ENCODE measurements at regions not wholly inside any gene's neighbourhood (a gene's known extent, or its start where the extent isn't known, plus 50 kb on each side); places are given as distances from the start of the nearest gene placed in this dataset.

DNA sequence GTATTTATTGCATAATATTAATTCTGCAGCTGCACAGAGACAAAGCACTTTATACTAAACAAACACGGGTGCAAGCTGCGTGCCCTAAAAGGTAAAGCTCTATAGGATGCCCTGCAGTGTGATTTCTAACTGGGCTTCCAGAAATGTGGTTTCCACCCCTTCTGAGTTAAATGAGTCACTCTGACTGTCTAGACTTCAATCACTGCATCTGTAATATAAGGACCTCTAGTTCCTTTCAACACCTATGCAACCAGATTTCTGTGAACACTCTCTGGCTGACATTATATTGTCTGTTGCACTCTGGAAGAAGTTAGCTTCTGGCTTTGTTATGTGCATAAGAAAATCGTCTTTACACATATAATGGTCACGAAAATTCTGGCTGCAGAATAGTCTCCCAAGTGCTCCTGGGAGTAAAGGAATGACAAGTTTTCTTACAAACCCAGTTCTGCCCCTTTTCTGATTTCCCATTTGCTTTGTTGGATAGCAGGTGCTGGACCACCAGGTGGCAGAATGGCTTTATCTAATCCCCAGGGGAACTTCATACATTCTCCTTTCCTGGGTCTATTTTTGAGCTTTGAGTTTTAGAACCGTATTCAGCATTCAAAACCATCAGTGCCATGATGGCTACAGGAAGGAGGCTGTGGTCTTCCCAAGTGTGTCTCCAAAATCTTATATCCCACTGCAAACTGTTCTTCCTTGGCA, 842.2 kb downstream of the STIM2 start:
- TF ChIP-seq, protein P1, sequence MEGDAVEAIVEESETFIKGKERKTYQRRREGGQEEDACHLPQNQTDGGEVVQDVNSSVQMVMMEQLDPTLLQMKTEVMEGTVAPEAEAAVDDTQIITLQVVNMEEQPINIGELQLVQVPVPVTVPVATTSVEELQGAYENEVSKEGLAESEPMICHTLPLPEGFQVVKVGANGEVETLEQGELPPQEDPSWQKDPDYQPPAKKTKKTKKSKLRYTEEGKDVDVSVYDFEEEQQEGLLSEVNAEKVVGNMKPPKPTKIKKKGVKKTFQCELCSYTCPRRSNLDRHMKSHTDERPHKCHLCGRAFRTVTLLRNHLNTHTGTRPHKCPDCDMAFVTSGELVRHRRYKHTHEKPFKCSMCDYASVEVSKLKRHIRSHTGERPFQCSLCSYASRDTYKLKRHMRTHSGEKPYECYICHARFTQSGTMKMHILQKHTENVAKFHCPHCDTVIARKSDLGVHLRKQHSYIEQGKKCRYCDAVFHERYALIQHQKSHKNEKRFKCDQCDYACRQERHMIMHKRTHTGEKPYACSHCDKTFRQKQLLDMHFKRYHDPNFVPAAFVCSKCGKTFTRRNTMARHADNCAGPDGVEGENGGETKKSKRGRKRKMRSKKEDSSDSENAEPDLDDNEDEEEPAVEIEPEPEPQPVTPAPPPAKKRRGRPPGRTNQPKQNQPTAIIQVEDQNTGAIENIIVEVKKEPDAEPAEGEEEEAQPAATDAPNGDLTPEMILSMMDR (IDR thresholded peaks at IDR 0.05; ENCODE audit: control insufficient read depth, extremely low read depth, insufficient read depth), result peak; percentile 49
- no peak overlapping the region for H3K4me3 ChIP-seq (ENCODE audit: low read depth, low read length)
- DNase-seq (ENCODE audit: low read depth), result no peak

GRCh38 chr4:27703771-27704170, 843.1 kb downstream of the STIM2 start:
- TF ChIP-seq, protein P1 (IDR thresholded peaks at IDR 0.05; ENCODE audit: control insufficient read depth, extremely low read depth, insufficient read depth), result no peak
- H3K4me3 ChIP-seq (ENCODE audit: low read depth, low read length), result no peak overlapping the region
- DNase-seq (ENCODE audit: low read depth), result no peak

GRCh38 chr4:27711041-27711440, 850.4 kb downstream of the STIM2 start:
- TF ChIP-seq, protein P1 (IDR thresholded peaks at IDR 0.05; ENCODE audit: control insufficient read depth, extremely low read depth, insufficient read depth), result no peak
- DNase-seq (ENCODE audit: low read depth), result no peak
- H3K4me3 ChIP-seq (ENCODE audit: low read depth, low read length), result no peak overlapping the region

DNA sequence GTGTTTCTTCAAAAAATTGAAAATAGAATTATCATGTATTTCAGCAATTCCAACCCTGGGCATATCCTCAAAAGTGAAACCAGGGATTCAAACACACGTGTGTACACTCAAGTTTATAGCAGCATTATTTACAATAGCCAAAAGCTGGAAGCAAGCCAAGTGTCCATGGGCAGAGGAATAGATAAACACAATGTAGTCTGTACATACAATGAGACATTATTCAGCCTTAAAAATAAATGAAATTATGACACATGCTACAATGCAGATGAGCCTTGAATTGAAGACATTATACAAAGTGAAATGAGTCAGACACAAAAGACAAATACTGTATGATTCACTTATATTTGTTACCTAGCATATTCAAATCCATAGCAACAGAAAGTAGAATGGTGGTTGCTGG, 853.4 kb downstream of the STIM2 start:
- H3K4me3 ChIP-seq (ENCODE audit: low read depth, low read length), result no peak overlapping the region
- DNase-seq (ENCODE audit: low read depth), result peak; percentile 80
- TF ChIP-seq, protein P1 (IDR thresholded peaks at IDR 0.05; ENCODE audit: control insufficient read depth, extremely low read depth, insufficient read depth), result no peak

DNA sequence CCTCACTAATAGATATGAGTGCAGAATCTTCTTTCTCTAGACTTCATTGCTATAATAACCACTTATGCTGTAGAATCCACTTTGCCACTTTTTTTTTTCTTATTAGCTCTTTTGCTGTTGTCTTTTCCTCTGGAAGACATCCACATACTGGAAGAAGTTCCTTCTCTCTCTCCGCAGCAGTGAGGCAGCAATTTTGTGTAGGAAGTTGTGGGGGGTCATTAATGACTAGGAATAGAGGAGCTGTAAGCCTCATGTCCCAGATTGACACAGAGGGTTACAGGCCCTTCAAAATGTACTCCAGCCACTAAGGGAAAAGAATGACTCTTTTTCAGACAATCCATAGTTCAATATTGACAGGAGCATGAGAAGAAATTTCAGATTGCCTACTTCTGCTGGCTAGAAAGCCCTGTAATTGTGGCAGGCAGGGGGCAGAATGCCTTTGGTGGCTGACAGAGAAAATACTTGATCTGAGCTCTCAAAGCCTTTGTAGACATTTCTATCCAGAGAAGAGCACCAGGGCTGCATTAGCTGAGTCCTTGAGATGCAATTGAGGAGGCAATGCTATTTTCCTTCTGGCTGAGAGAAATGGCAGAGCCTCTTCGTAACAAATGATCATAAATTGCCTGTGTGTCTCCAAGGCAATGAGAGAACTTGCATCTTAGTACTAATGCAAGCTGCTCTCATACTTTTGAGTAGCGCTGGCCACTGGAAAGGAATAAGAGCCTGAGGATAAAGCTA, 856.2 kb downstream of the STIM2 start:
- TF ChIP-seq, protein P1 (IDR thresholded peaks at IDR 0.05; ENCODE audit: control insufficient read depth, extremely low read depth, insufficient read depth), result no peak
- no peak overlapping the region for H3K4me3 ChIP-seq (ENCODE audit: low read depth, low read length)
- DNase-seq (ENCODE audit: low read depth), result no peak

- no peak for DNase-seq (ENCODE audit: low read depth)
- H3K4me3 ChIP-seq (ENCODE audit: low read depth, low read length), result no peak overlapping the region
- TF ChIP-seq, protein P1 (IDR thresholded peaks at IDR 0.05; ENCODE audit: control insufficient read depth, extremely low read depth, insufficient read depth), result no peak
Measured at GRCh38 chr4:27717431-27717755, 856.8 kb downstream of the STIM2 start.

Data from LNCaP clone FGC (cell line).